Activated T-helper 2 cell treated with anti-CD3 and anti-CD28 coated beads, Interferon-gamma antibody, Interleukin-2, Interleukin-4, amounts not matched to agents 10 μg/mL and 5 μg/mL and 100 μg/mL, durations not matched to agents 14 hours and 24 hours and 36 hours (primary cell): ENCODE measurements at regions not wholly inside any gene's neighbourhood (a gene's known extent, or its start where the extent isn't known, plus 50 kb on each side); places are given as distances from the start of the nearest gene placed in this dataset.
A peak's percentile ranks its signal among the peaks of the same experiment; 100 is the strongest.

Source experiments
- DNase-seq: peaks from one replicate; pipeline ENCODE4 v3.0.0; 2021; ENCODE audit warnings: low spot score
- H3K27ac Mint-ChIP-seq: one replicate; pipeline ENCODE4 v1.8.0; 2021; ENCODE audit warnings: mixed read lengths
- H3K27me3 Mint-ChIP-seq: one replicate; pipeline ENCODE4 v1.8.0; 2021; ENCODE audit warnings: low read depth, mixed read lengths
- H3K36me3 Mint-ChIP-seq: one replicate; pipeline ENCODE4 v1.8.0; 2021; ENCODE audit warnings: low read depth, mixed read lengths
- H3K4me1 Mint-ChIP-seq: one replicate; pipeline ENCODE4 v1.8.0; 2021; ENCODE audit warnings: low read depth, mixed read lengths
- H3K4me3 Mint-ChIP-seq: one replicate; pipeline ENCODE4 v1.8.0; 2021; ENCODE audit warnings: low read depth, mild to moderate bottlenecking, moderate library complexity, mixed read lengths
- H3K9me3 Mint-ChIP-seq: one replicate; pipeline ENCODE4 v1.8.0; 2021; ENCODE audit warnings: mixed read lengths
- intact Hi-C: fragments of 100-400 bp; cut with micrococcal nuclease; formaldehyde crosslinking; loops from one replicate; pipeline ENCODE4 v1.15.1; 2023

DNA sequence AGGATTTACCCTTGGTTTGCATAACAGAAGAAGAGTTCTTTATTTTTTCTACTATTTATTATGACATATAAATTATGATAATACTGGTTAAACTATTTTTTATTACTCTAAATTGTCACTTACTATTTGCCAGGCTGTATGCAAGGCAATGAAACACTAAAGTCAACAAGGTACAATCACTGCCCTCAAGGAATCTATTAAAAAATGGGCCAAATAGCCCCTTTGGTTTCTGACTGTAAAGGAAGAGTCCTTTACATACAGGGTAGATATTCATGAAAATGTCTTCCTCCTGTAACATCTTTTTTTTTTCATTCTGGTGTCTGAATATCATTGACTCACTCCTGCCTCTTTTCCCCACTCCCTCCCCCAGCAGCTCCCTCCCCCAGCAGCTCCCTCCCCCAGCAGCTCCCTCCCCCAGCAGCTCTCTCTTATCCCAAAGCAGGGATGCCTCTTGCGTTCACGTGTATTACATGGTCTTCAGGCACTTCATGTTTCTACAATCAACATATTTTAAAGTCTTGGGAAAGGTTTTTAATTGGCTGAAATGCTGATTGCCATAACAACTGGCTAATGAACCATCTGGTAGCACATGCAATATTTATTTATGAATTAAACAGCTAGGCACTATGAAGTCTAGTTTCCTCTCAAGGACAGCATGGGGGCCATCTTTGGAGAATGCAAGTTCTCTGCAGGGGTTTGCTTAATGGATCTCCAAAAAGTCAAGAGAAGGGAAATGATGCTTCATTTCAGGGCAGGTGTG, 400.4 kb upstream of the PLXNA2 start:
- no peak overlapping the region for H3K27ac Mint-ChIP-seq
- no peak overlapping the region for H3K4me3 Mint-ChIP-seq
- H3K4me1 Mint-ChIP-seq = no peaks in the 10 kb centered on the region
- no peaks in the 10 kb centered on the region for H3K27me3 Mint-ChIP-seq
- H3K36me3 Mint-ChIP-seq = no peaks in the 10 kb centered on the region
- no peaks in the 10 kb centered on the region for H3K9me3 Mint-ChIP-seq
- DNase-seq = no peak
- intact Hi-C loops = no loop called here

DNA sequence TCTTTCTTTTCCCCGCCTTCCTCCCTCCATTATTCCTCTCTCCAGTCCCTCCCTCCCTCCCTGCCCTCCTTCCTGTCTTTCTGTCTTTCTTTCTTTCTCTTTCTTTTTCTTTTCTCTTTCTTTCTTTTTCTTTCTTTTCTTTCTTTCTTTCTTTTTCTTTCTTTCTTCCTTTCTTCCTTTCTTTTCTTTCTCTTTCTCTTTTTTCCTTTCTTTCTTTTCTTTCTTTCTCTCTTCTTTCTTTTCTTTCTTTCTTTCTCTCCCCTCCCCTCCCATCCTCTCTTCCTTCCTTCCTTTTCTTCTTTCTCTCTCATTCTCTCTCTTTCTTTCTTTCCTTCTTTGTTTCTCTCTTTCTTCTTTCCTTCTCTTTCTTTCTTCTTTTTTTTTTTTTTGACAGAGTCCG, 402.2 kb upstream of the PLXNA2 start:
- Mint-ChIP-seq H3K27me3 (no peaks in the 10 kb centered on the region), H3K36me3 (no peaks in the 10 kb centered on the region), H3K27ac (no peak overlapping the region), H3K9me3 (no peaks in the 10 kb centered on the region), H3K4me1 (no peaks in the 10 kb centered on the region), H3K4me3 (no peak overlapping the region)
- DNase-seq = no peak
- intact Hi-C loops = no loop called here

DNA sequence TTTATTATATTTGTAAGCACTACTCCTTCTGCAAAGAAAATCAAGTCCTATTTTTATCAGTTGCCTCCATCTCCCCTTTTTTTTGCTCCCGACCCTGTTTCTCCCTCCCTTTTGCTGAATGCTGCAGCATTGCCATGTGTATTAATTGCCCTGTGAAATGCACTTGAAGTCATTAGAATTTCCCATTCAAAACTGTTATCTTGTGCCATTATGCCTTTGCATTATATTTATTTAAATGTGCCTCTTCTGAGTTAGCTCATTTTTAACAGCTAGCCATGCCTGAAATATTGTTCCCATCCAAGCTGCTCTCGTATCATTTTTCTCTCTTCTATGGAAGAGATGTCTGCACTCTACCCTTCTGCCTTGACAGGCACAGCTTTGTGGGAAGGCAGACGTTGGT, 404.0 kb upstream of the PLXNA2 start:
- H3K4me1 Mint-ChIP-seq = no peaks in the 10 kb centered on the region
- no peaks in the 10 kb centered on the region for H3K9me3 Mint-ChIP-seq
- no peak overlapping the region for H3K27ac Mint-ChIP-seq

DNA sequence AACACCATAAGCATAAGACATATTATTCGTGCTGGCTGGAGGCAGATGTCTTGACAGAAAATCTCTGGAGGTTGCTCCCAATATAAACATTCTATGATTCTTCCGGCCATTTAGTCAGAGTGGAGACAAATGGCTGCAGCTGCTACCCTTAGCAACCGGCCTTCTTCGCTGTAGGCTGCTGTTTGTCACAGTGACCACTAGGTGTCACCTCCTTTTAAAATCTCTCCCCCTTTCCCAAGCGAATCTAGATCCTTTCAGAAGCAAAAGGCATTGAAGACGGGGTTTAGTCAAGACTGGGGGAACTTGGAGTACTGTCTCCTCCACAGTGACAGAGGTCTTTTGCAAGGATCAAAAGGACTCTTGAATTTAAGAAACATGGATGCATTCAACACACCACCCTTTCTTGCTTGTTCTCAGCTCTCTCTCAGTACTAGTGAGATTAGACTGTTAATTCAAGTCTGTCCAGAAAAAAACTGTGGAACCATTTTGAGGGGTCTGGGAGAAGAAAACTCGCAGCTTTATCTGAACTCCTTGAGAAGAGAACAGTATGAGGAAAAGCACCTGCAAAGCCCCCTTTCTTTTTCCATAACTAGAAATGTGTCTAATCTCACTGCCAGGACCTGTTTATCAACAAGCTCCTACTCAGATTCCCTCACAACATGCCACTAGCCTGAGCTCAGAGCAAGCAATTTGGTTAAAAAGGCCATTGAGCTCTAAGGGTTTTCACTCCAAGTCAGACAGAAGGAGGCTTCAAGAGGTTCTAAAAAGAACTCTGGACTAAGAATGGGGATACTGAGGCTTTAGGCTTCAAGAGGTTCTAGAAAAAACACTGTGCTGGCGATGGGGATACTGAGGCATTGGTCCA, 408.3 kb upstream of the PLXNA2 start:
- no peaks in the 10 kb centered on the region for H3K9me3 Mint-ChIP-seq
- H3K27me3 Mint-ChIP-seq = no peaks in the 10 kb centered on the region
- DNase-seq = peak; percentile 13
- no peaks in the 10 kb centered on the region for H3K4me1 Mint-ChIP-seq
- intact Hi-C loops = loop anchor here (2.0 to 10.0 kb wide), 3 partner anchors 542 to 915 kb away; no protein-coding TSS in a partner anchor
- no peak overlapping the region for H3K27ac Mint-ChIP-seq
- H3K36me3 Mint-ChIP-seq = no peaks in the 10 kb centered on the region
- no peak overlapping the region for H3K4me3 Mint-ChIP-seq

More for the DNA sequence above, 404.0 kb upstream of the PLXNA2 start:
- Mint-ChIP-seq H3K27me3 (no peaks in the 10 kb centered on the region), H3K36me3 (no peaks in the 10 kb centered on the region), H3K4me3 (no peak overlapping the region)
- no peak for DNase-seq
- intact Hi-C loops = no loop called here

DNA sequence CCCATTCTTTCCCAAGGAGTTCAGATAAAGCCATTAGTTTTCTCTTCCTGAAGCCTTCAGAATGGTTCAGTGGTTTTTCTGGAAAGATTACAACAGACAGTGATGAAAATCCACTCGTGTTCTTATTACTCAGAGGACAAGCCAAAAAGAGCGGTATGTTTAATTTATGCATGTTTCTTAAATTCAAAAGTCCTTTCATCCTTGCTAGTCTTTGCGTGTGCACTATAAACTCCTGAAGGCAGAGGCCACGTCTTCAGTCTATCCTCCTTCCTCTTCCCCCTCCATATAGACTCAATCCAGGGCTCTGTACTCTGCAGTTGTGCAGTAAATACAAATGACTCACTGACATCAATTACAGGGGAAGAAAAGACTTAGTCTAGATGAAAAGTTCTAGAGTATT, 409.2 kb upstream of the PLXNA2 start:
- H3K4me1 Mint-ChIP-seq = no peaks in the 10 kb centered on the region
- intact Hi-C loops = loop anchor here (2.0 to 10.0 kb wide), 3 partner anchors 541 to 914 kb away; no protein-coding TSS in a partner anchor

DNA sequence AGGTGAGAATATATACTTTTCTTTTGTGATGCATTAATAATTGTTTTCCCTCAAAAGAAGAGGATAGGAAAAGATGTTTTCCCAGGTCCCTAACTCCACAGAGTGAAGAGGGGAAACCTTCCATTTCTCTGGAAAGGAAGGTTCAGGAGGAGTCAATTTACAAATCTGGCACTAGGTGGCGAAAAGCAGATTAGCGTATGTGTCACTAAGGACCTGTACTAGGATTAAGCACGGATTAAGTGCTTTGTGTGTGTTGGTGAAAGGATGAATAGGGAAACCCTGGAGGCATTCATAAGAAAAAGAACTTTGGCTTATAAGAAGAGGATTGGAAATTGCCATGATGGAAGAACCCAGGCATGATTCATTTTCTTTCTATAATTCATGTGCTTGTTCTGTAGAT, 410.1 kb upstream of the PLXNA2 start:
- no peak for DNase-seq
- H3K27me3 Mint-ChIP-seq = no peaks in the 10 kb centered on the region
- no peaks in the 10 kb centered on the region for H3K36me3 Mint-ChIP-seq
- intact Hi-C loops = loop anchor here (5.0 to 10.0 kb wide), 2 partner anchors 541 to 913 kb away; no protein-coding TSS in a partner anchor
- no peaks in the 10 kb centered on the region for H3K4me1 Mint-ChIP-seq
- no peak overlapping the region for H3K27ac Mint-ChIP-seq
- no peaks in the 10 kb centered on the region for H3K9me3 Mint-ChIP-seq
- H3K4me3 Mint-ChIP-seq = no peak overlapping the region

More for the DNA sequence above, 409.2 kb upstream of the PLXNA2 start:
- Mint-ChIP-seq H3K4me3 (no peak overlapping the region), H3K9me3 (no peaks in the 10 kb centered on the region), H3K36me3 (no peaks in the 10 kb centered on the region), H3K27me3 (no peaks in the 10 kb centered on the region), H3K27ac (no peak overlapping the region)
- no peak for DNase-seq

DNA sequence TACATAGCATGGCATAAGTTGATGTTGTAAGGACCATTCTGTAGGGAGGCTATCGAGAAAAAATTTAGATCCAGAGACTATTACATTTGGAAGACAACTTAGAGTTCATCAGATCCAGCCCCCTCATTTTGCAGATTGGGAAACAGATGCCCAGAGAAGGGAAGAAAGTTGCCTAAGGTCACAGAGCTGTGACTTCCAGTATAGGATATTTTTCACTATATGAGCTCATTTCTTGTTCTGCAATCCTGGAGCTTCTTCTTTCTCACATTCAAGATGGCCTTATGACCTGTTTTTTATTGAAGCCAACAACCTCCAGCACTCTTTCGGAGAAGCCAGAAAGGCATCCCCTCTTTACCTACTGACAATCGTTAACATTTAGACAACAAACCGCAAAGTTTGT, 421.8 kb upstream of the PLXNA2 start:
- H3K27me3 Mint-ChIP-seq = no peaks in the 10 kb centered on the region
- H3K36me3 Mint-ChIP-seq = no peaks in the 10 kb centered on the region
- no peaks in the 10 kb centered on the region for H3K9me3 Mint-ChIP-seq
- intact Hi-C loops = no loop called here
- no peaks in the 10 kb centered on the region for H3K4me1 Mint-ChIP-seq
- H3K4me3 Mint-ChIP-seq = no peak overlapping the region
- DNase-seq = no peak
- no peak overlapping the region for H3K27ac Mint-ChIP-seq

DNA sequence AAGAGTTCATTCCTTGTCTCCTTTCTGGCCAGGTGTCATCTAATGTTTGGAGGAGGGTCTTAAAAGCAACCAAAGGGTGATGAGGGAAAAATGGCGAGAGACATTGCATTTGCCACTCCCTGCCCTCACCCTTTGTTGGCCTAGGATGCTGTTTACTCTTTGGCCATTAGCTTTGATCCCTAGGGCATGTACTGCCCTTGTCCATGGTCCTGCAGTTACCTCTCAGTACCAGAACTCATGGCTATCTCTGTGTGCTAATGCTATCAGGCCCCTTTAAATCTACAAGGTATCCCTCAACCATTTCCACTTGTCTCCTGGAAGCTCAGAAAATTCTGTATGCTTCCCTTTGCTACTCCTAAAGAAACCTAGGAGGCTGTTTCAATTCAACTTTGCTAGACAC, 424.8 kb upstream of the PLXNA2 start:
- DNase-seq = no peak
- no peak overlapping the region for H3K27ac Mint-ChIP-seq
- H3K9me3 Mint-ChIP-seq = no peaks in the 10 kb centered on the region
- H3K36me3 Mint-ChIP-seq = no peaks in the 10 kb centered on the region
- no peaks in the 10 kb centered on the region for H3K27me3 Mint-ChIP-seq
- no peaks in the 10 kb centered on the region for H3K4me1 Mint-ChIP-seq
- intact Hi-C loops = no loop called here
- H3K4me3 Mint-ChIP-seq = no peak overlapping the region

DNA sequence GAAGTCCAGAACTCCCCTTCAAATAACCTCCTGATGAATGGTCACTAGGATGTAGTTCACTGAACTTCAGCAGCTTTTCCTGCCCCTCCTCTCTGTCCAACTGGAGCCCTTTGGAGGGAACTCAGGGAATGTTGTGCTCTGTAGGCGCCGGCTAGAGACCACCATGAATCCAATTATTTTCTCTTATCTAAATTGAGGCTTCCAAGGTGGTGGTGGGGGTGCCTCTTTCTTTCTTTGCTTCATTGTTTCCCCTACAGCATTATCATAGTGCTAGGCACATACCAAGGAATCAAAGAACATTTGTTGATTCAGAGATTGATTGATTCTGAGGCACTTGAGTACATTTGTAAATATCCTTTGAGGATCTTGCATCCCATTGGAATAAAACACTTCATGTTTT, 426.6 kb upstream of the PLXNA2 start:
- intact Hi-C loops = no loop called here
- no peaks in the 10 kb centered on the region for H3K36me3 Mint-ChIP-seq
- no peaks in the 10 kb centered on the region for H3K27me3 Mint-ChIP-seq
- DNase-seq = no peak
- no peak overlapping the region for H3K4me3 Mint-ChIP-seq
- H3K9me3 Mint-ChIP-seq = no peaks in the 10 kb centered on the region
- no peaks in the 10 kb centered on the region for H3K4me1 Mint-ChIP-seq
- H3K27ac Mint-ChIP-seq = no peak overlapping the region

DNA sequence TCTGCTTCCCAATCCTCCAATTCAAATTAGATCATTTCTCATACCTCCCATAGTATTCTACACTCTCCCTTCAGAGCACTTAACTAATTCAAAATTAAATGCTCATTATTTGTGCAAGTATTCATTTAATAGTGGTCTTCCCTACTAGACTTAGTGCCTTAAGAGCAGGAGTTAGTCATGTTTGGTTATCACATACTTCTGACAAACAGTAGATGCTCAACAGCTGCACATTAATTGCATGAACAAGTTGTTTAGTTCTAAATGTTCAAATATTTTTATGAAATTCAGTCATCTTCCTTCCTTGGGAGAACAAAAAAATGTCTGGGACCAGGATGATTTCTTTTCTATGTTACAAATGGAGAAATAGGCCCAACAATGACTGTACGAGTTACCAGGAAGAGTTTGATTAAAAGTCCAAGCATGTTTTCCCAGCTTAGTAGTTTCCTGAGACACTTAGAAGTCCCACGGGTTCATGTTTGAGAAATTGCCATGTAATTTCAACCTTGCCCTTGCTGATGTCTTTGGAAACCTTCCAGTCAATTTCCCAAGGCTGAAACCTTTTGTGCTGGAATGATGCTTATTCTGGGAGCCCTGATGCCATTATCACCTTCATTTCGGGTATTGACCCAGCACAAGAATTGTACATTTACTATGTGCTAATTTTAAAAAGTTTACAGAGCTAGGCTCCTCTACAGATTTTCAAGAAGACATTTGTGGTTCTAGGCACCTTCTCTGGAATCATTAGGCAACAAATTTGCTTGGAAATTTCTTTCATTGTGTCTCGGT, 437.9 kb upstream of the PLXNA2 start:
- intact Hi-C loops = no loop called here
- no peak overlapping the region for H3K4me3 Mint-ChIP-seq
- no peaks in the 10 kb centered on the region for H3K9me3 Mint-ChIP-seq
- H3K27me3 Mint-ChIP-seq = no peaks in the 10 kb centered on the region
- no peaks in the 10 kb centered on the region for H3K36me3 Mint-ChIP-seq
- DNase-seq = no peak
- no peak overlapping the region for H3K27ac Mint-ChIP-seq
- H3K4me1 Mint-ChIP-seq = no peaks in the 10 kb centered on the region

DNA sequence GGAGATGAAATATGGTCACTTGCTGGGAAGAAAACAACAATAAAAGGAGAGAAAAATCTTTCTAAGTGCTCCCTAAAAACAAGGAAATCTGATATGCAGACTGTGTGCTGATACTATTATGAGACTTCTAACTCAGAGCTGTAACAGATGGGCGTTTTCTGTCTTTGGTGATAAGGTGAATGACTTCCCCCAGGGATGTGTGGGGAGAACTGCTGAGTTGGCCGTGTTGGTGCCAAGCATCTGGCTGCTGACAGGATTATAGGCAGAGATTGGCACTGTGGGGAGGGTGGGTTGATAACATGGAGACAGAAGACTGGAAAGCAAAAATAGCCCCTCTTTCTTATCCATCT, 438.5 kb upstream of the PLXNA2 start:
- Mint-ChIP-seq H3K27ac (no peak overlapping the region), H3K4me3 (no peak overlapping the region), H3K4me1 (no peaks in the 10 kb centered on the region), H3K9me3 (no peaks in the 10 kb centered on the region), H3K27me3 (no peaks in the 10 kb centered on the region), H3K36me3 (no peaks in the 10 kb centered on the region)
- intact Hi-C loops = no loop called here
- no peak for DNase-seq

DNA sequence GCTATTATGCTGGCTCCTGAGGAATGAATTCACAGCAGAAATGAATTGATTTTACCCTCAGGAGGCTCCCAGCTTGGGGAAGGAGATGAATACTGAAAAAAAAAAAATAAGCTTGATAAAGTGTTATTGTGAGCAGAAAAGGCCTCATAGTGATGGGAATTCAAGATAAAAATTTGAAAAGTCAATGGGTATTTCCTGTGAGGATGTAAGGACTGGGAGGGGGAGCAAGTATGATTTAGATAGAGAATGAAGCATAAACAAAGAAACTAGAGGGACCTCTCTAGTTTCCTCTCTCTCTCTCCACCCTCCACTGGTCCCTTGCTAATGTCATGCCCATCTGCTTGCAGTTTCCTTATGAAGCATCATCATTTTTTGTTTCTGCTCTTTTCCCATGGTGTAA, 439.0 kb upstream of the PLXNA2 start:
- intact Hi-C loops = no loop called here
- no peaks in the 10 kb centered on the region for H3K27me3 Mint-ChIP-seq
- H3K4me1 Mint-ChIP-seq = no peaks in the 10 kb centered on the region
- DNase-seq = no peak
- no peaks in the 10 kb centered on the region for H3K9me3 Mint-ChIP-seq
- H3K36me3 Mint-ChIP-seq = no peaks in the 10 kb centered on the region
- no peak overlapping the region for H3K27ac Mint-ChIP-seq
- no peak overlapping the region for H3K4me3 Mint-ChIP-seq

DNA sequence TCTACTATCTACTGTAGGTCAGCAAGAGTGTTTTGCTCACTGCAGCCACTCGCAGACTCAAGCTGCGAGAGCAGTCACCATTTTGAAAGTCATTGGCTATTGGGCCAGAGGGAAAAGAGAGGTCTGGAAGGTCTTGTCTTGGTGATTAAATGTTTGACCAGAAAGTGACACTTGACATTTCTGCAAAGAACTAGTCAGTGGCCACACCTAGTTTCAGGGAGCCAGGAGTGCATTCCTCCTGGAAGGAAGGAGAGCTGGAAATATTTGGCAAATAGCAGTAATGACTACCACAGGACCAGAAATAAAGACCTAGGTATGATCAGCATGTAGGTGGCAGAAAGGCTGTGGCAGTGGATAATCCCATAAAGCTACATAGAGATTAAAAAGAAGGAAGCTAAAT, 440.0 kb upstream of the PLXNA2 start:
- Mint-ChIP-seq H3K27me3 (no peaks in the 10 kb centered on the region), H3K36me3 (no peaks in the 10 kb centered on the region), H3K27ac (no peak overlapping the region), H3K4me1 (no peaks in the 10 kb centered on the region), H3K4me3 (no peak overlapping the region), H3K9me3 (no peaks in the 10 kb centered on the region)
- no peak for DNase-seq
- intact Hi-C loops = no loop called here
